ENCODE measurements at regions not wholly inside any gene's neighbourhood (a gene's known extent, or its start where the extent isn't known, plus 50 kb on each side); places are given as distances from the start of the nearest gene placed in this dataset.

GRCh38 chr1:229941160-229941559 lies 125.9 kb upstream of the GALNT2 start:
- FAIRE-seq (no peak), DNase-seq (ENCODE audit: insufficient read length, low spot score) (no peak)
- no peak for TF ChIP-seq POLR2A (IDR thresholded peaks at IDR 0.05; ENCODE audit: low read depth, low read length)

- no peak for TF ChIP-seq POLR2A (IDR thresholded peaks at IDR 0.05; ENCODE audit: low read depth, low read length)
- DNase-seq (ENCODE audit: insufficient read length, low spot score) (no peak), FAIRE-seq (no peak)
These were observed 125.2 kb upstream of the GALNT2 start for GRCh38 chr1:229941831-229942230.

GRCh38 chr1:229942501-229942900 lies 124.5 kb upstream of the GALNT2 start:
- DNase-seq (ENCODE audit: insufficient read length, low spot score) (no peak), FAIRE-seq (no peak)
- no peak for TF ChIP-seq POLR2A (IDR thresholded peaks at IDR 0.05; ENCODE audit: low read depth, low read length)

GRCh38 chr1:229943148-229943714 lies 123.8 kb upstream of the GALNT2 start:
- DNase-seq (ENCODE audit: insufficient read length, low spot score): no peak
- no peak for TF ChIP-seq POLR2A (IDR thresholded peaks at IDR 0.05; ENCODE audit: low read depth, low read length)
- FAIRE-seq: no peak

- TF ChIP-seq POLR2A (IDR thresholded peaks at IDR 0.05; ENCODE audit: low read depth, low read length): no peak
- FAIRE-seq: no peak
- DNase-seq (ENCODE audit: insufficient read length, low spot score): no peak
These were observed 122.9 kb upstream of the GALNT2 start for GRCh38 chr1:229943988-229944743.

- no peak for TF ChIP-seq POLR2A (IDR thresholded peaks at IDR 0.05; ENCODE audit: low read depth, low read length)
- FAIRE-seq: no peak
These were observed 121.2 kb upstream of the GALNT2 start for GRCh38 chr1:229945795-229946194.

GRCh38 chr1:229947968-229948367 lies 119.1 kb upstream of the GALNT2 start:
- no peak for FAIRE-seq
- no peak for DNase-seq (ENCODE audit: insufficient read length, low spot score)
- no peak for TF ChIP-seq POLR2A (IDR thresholded peaks at IDR 0.05; ENCODE audit: low read depth, low read length)

More at GRCh38 chr1:229945795-229946194, 121.2 kb upstream of the GALNT2 start:
- no peak for DNase-seq (ENCODE audit: insufficient read length, low spot score)

GRCh38 chr1:229948438-229948837 lies 118.6 kb upstream of the GALNT2 start:
- DNase-seq (ENCODE audit: insufficient read length, low spot score) (no peak), FAIRE-seq (no peak)
- TF ChIP-seq POLR2A (IDR thresholded peaks at IDR 0.05; ENCODE audit: low read depth, low read length): no peak

GRCh38 chr1:229949500-229949899 lies 117.5 kb upstream of the GALNT2 start:
- no peak for FAIRE-seq
- DNase-seq (ENCODE audit: insufficient read length, low spot score): no peak
- no peak for TF ChIP-seq POLR2A (IDR thresholded peaks at IDR 0.05; ENCODE audit: low read depth, low read length)

GRCh38 chr1:229950020-229950419 lies 117.0 kb upstream of the GALNT2 start:
- TF ChIP-seq POLR2A (IDR thresholded peaks at IDR 0.05; ENCODE audit: low read depth, low read length): no peak
- FAIRE-seq (no peak), DNase-seq (ENCODE audit: insufficient read length, low spot score) (no peak)

GRCh38 chr1:229950908-229951307 lies 116.1 kb upstream of the GALNT2 start:
- no peak for FAIRE-seq
- TF ChIP-seq POLR2A (IDR thresholded peaks at IDR 0.05; ENCODE audit: low read depth, low read length): no peak
- no peak for DNase-seq (ENCODE audit: insufficient read length, low spot score)

GRCh38 chr1:229951856-229952534 lies 115.0 kb upstream of the GALNT2 start:
- TF ChIP-seq POLR2A (IDR thresholded peaks at IDR 0.05; ENCODE audit: low read depth, low read length): no peak
- FAIRE-seq (no peak), DNase-seq (ENCODE audit: insufficient read length, low spot score) (no peak)

GRCh38 chr1:229952670-229953520 lies 114.1 kb upstream of the GALNT2 start:
- no peak for FAIRE-seq
- TF ChIP-seq POLR2A (IDR thresholded peaks at IDR 0.05; ENCODE audit: low read depth, low read length): no peak
- DNase-seq (ENCODE audit: insufficient read length, low spot score): no peak

Data from H54 (cell line).